Uterus (tissue), 3 donors: ENCODE measurements at regions not wholly inside any gene's neighbourhood (a gene's known extent, or its start where the extent isn't known, plus 50 kb on each side); places are given as distances from the start of the nearest gene placed in this dataset.

Source experiments
- DNase-seq, 2 donors: peaks; one replicate each; pipeline ENCODE4 v3.0.0-alpha.2; 2019 to 2020
- H3K27ac ChIP-seq, 2 donors: fragments of 200-600 bp; sonication (generic); 1 replicate in 1 of 2; 2 replicates in 1 of 2; pipeline ENCODE4 v1.5.1; 2016 to 2018
- H3K27me3 ChIP-seq, 2 donors: fragments of 200-600 bp; sonication (generic); one replicate each; pipeline ENCODE4 v1.5.1; 2018 to 2019; ENCODE audit warnings: control low read depth in 1 of 2
- H3K36me3 ChIP-seq, 2 donors: fragments of 200-600 bp; sonication (generic); one replicate each; pipeline ENCODE4 v1.5.1; 2019; ENCODE audit warnings: control low read depth in 1 of 2
- H3K4me1 ChIP-seq, 2 donors: fragments of 200-600 bp; sonication (generic); one replicate each; pipeline ENCODE4 v1.5.1; 2018 to 2019; ENCODE audit warnings: control low read depth in 1 of 2
- H3K4me3 ChIP-seq, 2 donors: fragments of 200-600 bp; sonication (generic); 1 replicate in 1 of 2; 2 replicates in 1 of 2; pipeline ENCODE4 v1.5.1; 2018 to 2019; ENCODE audit warnings: mild to moderate bottlenecking in 1 of 2
- H3K9me3 ChIP-seq, 2 donors: fragments of 200-600 bp; sonication (generic); one replicate each; pipeline ENCODE4 v1.5.1; 2019; ENCODE audit warnings: control low read depth in 1 of 2
- CTCF ChIP-seq, 4 experiments: fragments of 200-600 bp in 2 of 4; fragments of 450-650 bp in 2 of 4; sonication (generic) in 2 of 4; IDR thresholded peaks; one replicate each; pipeline ENCODE4 v1.5.1; 2016 to 2019; ENCODE audit warnings: antibody characterized with exemption in 4 of 4, mild to moderate bottlenecking in 2 of 4, moderate library complexity in 1 of 4
- POLR2A ChIP-seq, 2 donors: fragments of 450-650 bp; IDR thresholded peaks; one replicate each; pipeline ENCODE4 v1.6.1; 2016; ENCODE audit warnings: antibody characterized with exemption in 2 of 2, mild to moderate bottlenecking in 1 of 2, moderate library complexity in 1 of 2
- intact Hi-C: fragments of 100-400 bp; cut with DNase I; formaldehyde crosslinking; loops from one replicate; pipeline ENCODE4 v1.15.1; 2023; ENCODE audit warnings: low total_unique reads
- donor health status: DM: yes; HTN: yes; CAD: no.

- Histone ChIP-seq H3K4me1 (peaks cover 0 to 3% of the 10 kb centered on the region in 2 donors), H3K27ac (no peak overlapping the region), H3K27me3 (no peaks in the 10 kb centered on the region), H3K4me3 (no peak overlapping the region), H3K36me3 (no peaks in the 10 kb centered on the region), H3K9me3 (no peaks in the 10 kb centered on the region)
- no peak for DNase-seq
- intact Hi-C loops = no loop called here
- TF ChIP-seq POLR2A (IDR thresholded peaks at IDR 0.05) (no peak), CTCF (IDR thresholded peaks at IDR 0.05) (no peak)
Measured at GRCh38 chr2:57886161-57886786, 160.3 kb upstream of the VRK2 start.

- Histone ChIP-seq H3K4me3 (no peak overlapping the region), H3K27me3 (no peaks in the 10 kb centered on the region), H3K4me1 (no peaks in the 10 kb centered on the region), H3K27ac (no peak overlapping the region), H3K36me3 (no peaks in the 10 kb centered on the region), H3K9me3 (no peaks in the 10 kb centered on the region)
- intact Hi-C loops = no loop called here
- TF ChIP-seq POLR2A (IDR thresholded peaks at IDR 0.05) = no peak
- no peak for TF ChIP-seq CTCF (IDR thresholded peaks at IDR 0.05)
- no peak for DNase-seq
Measured at GRCh38 chr2:57888463-57888862, 158.1 kb upstream of the VRK2 start.

GRCh38 chr2:57890464-57890863 is 156.1 kb upstream of the VRK2 start:
- Histone ChIP-seq H3K27ac (no peak overlapping the region), H3K4me1 (no peaks in the 10 kb centered on the region), H3K9me3 (no peaks in the 10 kb centered on the region), H3K27me3 (no peaks in the 10 kb centered on the region), H3K4me3 (no peak overlapping the region), H3K36me3 (no peaks in the 10 kb centered on the region)
- intact Hi-C loops = no loop called here
- no peak for DNase-seq
- TF ChIP-seq POLR2A (IDR thresholded peaks at IDR 0.05) (no peak), CTCF (IDR thresholded peaks at IDR 0.05) (no peak)

- Histone ChIP-seq H3K4me1 (no peaks in the 10 kb centered on the region), H3K4me3 (no peak overlapping the region), H3K27me3 (no peaks in the 10 kb centered on the region), H3K27ac (no peak overlapping the region), H3K36me3 (no peaks in the 10 kb centered on the region), H3K9me3 (no peaks in the 10 kb centered on the region)
- TF ChIP-seq CTCF (IDR thresholded peaks at IDR 0.05) (no peak), POLR2A (IDR thresholded peaks at IDR 0.05) (no peak)
- no peak for DNase-seq
- intact Hi-C loops = no loop called here
Measured at GRCh38 chr2:57891086-57891712, 155.4 kb upstream of the VRK2 start.

- Histone ChIP-seq H3K4me1 (no peaks in the 10 kb centered on the region), H3K4me3 (no peak overlapping the region), H3K27me3 (no peaks in the 10 kb centered on the region), H3K27ac (no peak overlapping the region), H3K9me3 (no peaks in the 10 kb centered on the region), H3K36me3 (no peaks in the 10 kb centered on the region)
- TF ChIP-seq CTCF (IDR thresholded peaks at IDR 0.05) (no peak), POLR2A (IDR thresholded peaks at IDR 0.05) (no peak)
- no peak for DNase-seq
- intact Hi-C loops = no loop called here
Measured at GRCh38 chr2:57892920-57893319, 153.7 kb upstream of the VRK2 start.
